A549 (cell line): ENCODE measurements at regions not wholly inside any gene's neighbourhood (a gene's known extent, or its start where the extent isn't known, plus 50 kb on each side); places are given as distances from the start of the nearest gene placed in this dataset.

Experiments
- ATAC-seq, 2 experiments: fragments of 200-7000 bp in 1 of 2; fragments of >200 bp in 1 of 2; cut with Nextera tagmentation in 1 of 2; cut with Tn5 transposase in 1 of 2; 3 replicates each; pipeline versions ENCODE4 v1.8.0 to v1.9.1; 2018 to 2020; ENCODE audit warnings: mild to moderate bottlenecking in 1 of 2, moderate library complexity in 1 of 2
- CTCF ChIA-PET: fragments of 300-600 bp; sonication (Branson Sonifier 250); formaldehyde crosslinking; extraction: SDS; loops from one replicate; lab custom pipeline; 2021; ENCODE audit warnings: antibody characterized with exemption, inconsistent platforms; lab: Yijun Ruan, JAX
- POLR2A ChIA-PET: fragments of 350-600 bp; formaldehyde crosslinking; extraction: SDS; loops from one replicate; lab custom pipeline; 2021; ENCODE audit warnings: antibody characterized with exemption, inconsistent platforms; lab: Yijun Ruan, JAX
- DNase-seq, 2 experiments: peaks; one replicate each; pipeline versions ENCODE4 v3.0.0 to v3.0.0-alpha.2; 2011 to 2016; ENCODE audit warnings: low read depth in 1 of 2, low spot score in 1 of 2
- FAIRE-seq: peaks from 2 replicates; lab custom pipeline; 2011; peaks lifted over from hg19 to GRCh38; lab: Jason Lieb, UNC
- H3K27ac ChIP-seq, 2 experiments: fragments of >200 bp; sonication (Bioruptor Twin); formaldehyde crosslinking; 3 replicates each; pipeline ENCODE4 v1.5.1; 2016 to 2017
- H3K4me1 ChIP-seq: fragments of >200 bp; sonication (Bioruptor Twin); formaldehyde crosslinking; 3 replicates; pipeline ENCODE4 v1.6.1; 2016
- H3K4me2 ChIP-seq: fragments of >200 bp; sonication (Bioruptor Twin); formaldehyde crosslinking; 3 replicates; pipeline ENCODE4 v1.6.1; 2016
- H3K4me3 ChIP-seq: fragments of >200 bp; sonication (Bioruptor Twin); formaldehyde crosslinking; 3 replicates; pipeline ENCODE4 v1.5.1; 2016
- H3K9me3 ChIP-seq: fragments of >200 bp; sonication (Bioruptor Twin); formaldehyde crosslinking; 3 replicates; pipeline ENCODE4 v1.6.1; 2016
- ATOH8 ChIP-seq: fragments of 250-450 bp; sonication (Bioruptor Pico); IDR thresholded peaks from 2 replicates; pipeline ENCODE4 v1.5.0; 2020; ENCODE audit warnings: low read depth, mild to moderate bottlenecking, moderate library complexity
- CBX2 ChIP-seq: fragments of 200-600 bp; sonication (generic); IDR thresholded peaks from 2 replicates; pipeline ENCODE4 v1.6.1; 2016; ENCODE audit warnings: low read depth, mild to moderate bottlenecking, borderline replicate concordance
- CBX8 ChIP-seq: fragments of 200-600 bp; sonication (generic); IDR thresholded peaks from 2 replicates; pipeline ENCODE4 v1.6.1; 2016
- E2F6 ChIP-seq: IDR thresholded peaks from 2 replicates; pipeline ENCODE4 v1.6.1; 2012; ENCODE audit warnings: low read depth, borderline replicate concordance
- EHMT2 ChIP-seq: fragments of 200-600 bp; sonication (generic); IDR thresholded peaks from 2 replicates; pipeline ENCODE4 v1.6.1; 2016; ENCODE audit warnings: antibody characterized with exemption, low read depth, mild to moderate bottlenecking, moderate library complexity
- EP300 ChIP-seq, 2 experiments: fragments of >200 bp; sonication (Bioruptor Twin); formaldehyde crosslinking; IDR thresholded peaks; 2 replicates in 1 of 2; 3 replicates in 1 of 2; pipeline ENCODE4 v1.6.1; 2016 to 2017
- FOSB ChIP-seq: fragments of 250-450 bp; sonication (Bioruptor Pico); IDR thresholded peaks from 2 replicates; pipeline ENCODE4 v1.5.0; 2020; ENCODE audit warnings: mild to moderate bottlenecking, moderate library complexity
- FOSL2 ChIP-seq, 2 experiments: fragments of 450-650 bp in 1 of 2; fragments of >200 bp in 1 of 2; sonication (Bioruptor Twin) in 1 of 2; formaldehyde crosslinking; IDR thresholded peaks; 2 replicates each; pipeline versions ENCODE4 v1.5.0 to v1.6.1; 2016 to 2020; ENCODE audit warnings: mild to moderate bottlenecking in 1 of 2, moderate library complexity in 1 of 2
- HEYL ChIP-seq: fragments of 250-450 bp; sonication (Bioruptor Pico); IDR thresholded peaks from 2 replicates; pipeline ENCODE4 v1.8.0; 2021; ENCODE audit warnings: mild to moderate bottlenecking, moderate library complexity
- HMGXB4 ChIP-seq: fragments of 250-450 bp; sonication (Bioruptor Pico); IDR thresholded peaks from 2 replicates; pipeline ENCODE4 v1.5.0; 2021; ENCODE audit warnings: mild to moderate bottlenecking, moderate library complexity, borderline replicate concordance
- HOXA7 ChIP-seq: fragments of 250-450 bp; sonication (Bioruptor Pico); IDR thresholded peaks from 2 replicates; pipeline ENCODE4 v1.5.0; 2020; ENCODE audit warnings: mild to moderate bottlenecking, moderate library complexity
- JUNB ChIP-seq: fragments of >200 bp; sonication (Bioruptor Twin); formaldehyde crosslinking; IDR thresholded peaks from 2 replicates; pipeline ENCODE4 v1.6.1; 2016
- MAX ChIP-seq: IDR thresholded peaks from 2 replicates; pipeline ENCODE4 v1.6.1; 2012
- NFE2L2 ChIP-seq: fragments of 150-350 bp; conservative IDR thresholded peaks from 2 replicates; pipeline ENCODE4 v1.6.1; 2014; ENCODE audit warnings: low read length
- NR3C1 ChIP-seq: fragments of >200 bp; sonication (Bioruptor Twin); formaldehyde crosslinking; IDR thresholded peaks from 3 replicates; pipeline ENCODE4 v1.6.1; 2017
- PHF8 ChIP-seq: fragments of 200-600 bp; sonication (generic); IDR thresholded peaks from 2 replicates; pipeline ENCODE4 v1.6.1; 2016; ENCODE audit warnings: low read depth, mild to moderate bottlenecking, antibody characterized with exemption, moderate library complexity, borderline replicate concordance
- REST ChIP-seq: fragments of 200-600 bp; sonication (generic); IDR thresholded peaks from 2 replicates; pipeline ENCODE4 v1.6.1; 2016; ENCODE audit warnings: antibody characterized with exemption, mild to moderate bottlenecking, moderate library complexity
- RFX5 ChIP-seq: fragments of 450-650 bp; IDR thresholded peaks from 2 replicates; pipeline ENCODE4 v1.7.1; 2014; ENCODE audit warnings: antibody characterized with exemption, mild to moderate bottlenecking, moderate library complexity
- RNF2 ChIP-seq: fragments of 200-600 bp; sonication (generic); IDR thresholded peaks from 2 replicates; pipeline ENCODE4 v1.6.1; 2016; ENCODE audit warnings: low read depth, mild to moderate bottlenecking, antibody characterized with exemption, moderate library complexity, borderline replicate concordance
- SMC3 ChIP-seq: fragments of >200 bp; sonication (Bioruptor Twin); formaldehyde crosslinking; IDR thresholded peaks from 3 replicates; pipeline ENCODE4 v1.6.1; 2018; ENCODE audit warnings: inconsistent platforms
- SREBF2 ChIP-seq: fragments of 450-650 bp; IDR thresholded peaks from 2 replicates; pipeline ENCODE4 v1.6.1; 2014; ENCODE audit warnings: mild to moderate bottlenecking, moderate library complexity
- TP53 ChIP-seq: fragments of 250-450 bp; sonication (Bioruptor Pico); IDR thresholded peaks from 2 replicates; pipeline ENCODE4 v1.5.0; 2021; ENCODE audit warnings: mild to moderate bottlenecking, moderate library complexity
- ZFP36 ChIP-seq: fragments of 450-650 bp; IDR thresholded peaks from 2 replicates; pipeline ENCODE4 v1.6.1; 2014; ENCODE audit warnings: borderline replicate concordance; ENCODE audit not compliant: partially characterized antibody
- WGBS: methylation state at CpG from one replicate; pipeline ENCODE4 v1.1.6; 2017; ENCODE audit errors: missing lambda C conversion rate; 5-methylcytosine and 5-hydroxymethylcytosine counted together
- TF ChIP-seq, protein P1 (sequence below): fragments of >200 bp; sonication (Bioruptor Twin); formaldehyde crosslinking; IDR thresholded peaks from 2 replicates; pipeline ENCODE4 v1.6.1; 2016
- TF ChIP-seq, protein P2 (sequence below): fragments of >200 bp; sonication (Bioruptor Twin); formaldehyde crosslinking; IDR thresholded peaks from 3 replicates; pipeline ENCODE4 v1.6.1; 2016

GRCh38 chr10:3442451-3442990 lies 269.9 kb upstream of the PITRM1 start:
- Histone ChIP-seq H3K4me3 (no peak overlapping the region), H3K4me2 (no peak overlapping the region), H3K27ac (no peak overlapping the region), H3K4me1 (no peaks in the 10 kb centered on the region), H3K9me3 (no peaks in the 10 kb centered on the region)
- ATAC-seq (no peak), FAIRE-seq (no peak), DNase-seq (no peak)
- WGBS = 72% methylated on average over 8 of the region's 8 CpGs
- CTCF ChIA-PET = no interaction called here
- POLR2A ChIA-PET = no interaction called here
- TF ChIP-seq PHF8 (no peak), SMC3 (no peak), NR3C1 (no peak)
- TF ChIP-seq, protein P1, sequence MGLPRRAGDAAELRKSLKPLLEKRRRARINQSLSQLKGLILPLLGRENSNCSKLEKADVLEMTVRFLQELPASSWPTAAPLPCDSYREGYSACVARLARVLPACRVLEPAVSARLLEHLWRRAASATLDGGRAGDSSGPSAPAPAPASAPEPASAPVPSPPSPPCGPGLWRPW = no peak

DNA sequence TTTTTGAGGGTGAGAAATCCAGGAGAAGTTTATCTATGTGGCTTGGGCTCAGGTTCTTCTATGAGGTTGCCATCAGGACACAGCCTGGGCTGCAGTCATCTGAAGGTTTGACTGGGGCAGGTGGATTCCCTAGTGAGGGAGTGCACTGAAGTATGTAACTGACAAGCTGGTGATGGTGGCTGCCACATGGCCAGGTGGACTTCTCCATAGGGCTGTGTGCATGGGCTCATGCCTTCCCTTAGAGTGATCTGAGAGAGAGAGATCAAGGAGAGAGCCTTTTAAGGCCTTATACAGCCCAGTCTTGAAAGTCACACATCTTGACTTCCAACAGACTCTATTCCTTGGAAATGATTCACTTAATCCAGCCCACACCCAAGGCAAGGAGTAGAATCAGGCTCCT lies 266.6 kb upstream of the PITRM1 start:
- ChIA-PET POLR2A (no interaction called here), CTCF (interaction anchor here (0.7 kb wide), 1 partner anchor 634 kb away, joined by 4 read pairs; no protein-coding TSS in a partner anchor)
- Histone ChIP-seq H3K4me3 (no peak overlapping the region), H3K4me2 (no peak overlapping the region), H3K9me3 (no peaks in the 10 kb centered on the region), H3K4me1 (no peaks in the 10 kb centered on the region), H3K27ac (no peak overlapping the region)
- no peak for TF ChIP-seq EHMT2
- no peak for TF ChIP-seq HMGXB4 (CRISPR knock-in tag)
- TF ChIP-seq HOXA7 (CRISPR knock-in tag) = no peak
- no peak for TF ChIP-seq MAX
- no peak for ATAC-seq
- DNase-seq = no peak
- no peak for FAIRE-seq

DNA sequence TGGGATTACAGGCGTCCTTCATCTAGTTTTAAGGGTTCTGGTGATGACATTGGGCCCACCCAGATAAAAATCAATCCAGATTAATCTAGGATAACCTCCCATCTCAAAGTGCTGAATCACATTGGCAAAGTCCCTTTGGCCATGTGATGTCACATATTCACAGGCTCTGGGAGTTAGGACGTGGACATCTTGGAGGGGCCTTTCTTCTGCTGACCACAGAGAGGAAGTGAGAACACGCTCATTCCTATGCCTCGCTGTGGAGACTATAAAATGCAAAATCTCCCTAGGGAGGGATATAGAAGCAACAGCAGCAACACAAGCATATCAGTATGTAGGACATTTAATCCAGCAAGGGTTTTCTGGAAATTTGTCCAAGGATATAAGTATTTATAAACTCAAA lies 266.0 kb upstream of the PITRM1 start:
- no peak overlapping the region for H3K4me3 ChIP-seq
- no peaks in the 10 kb centered on the region for H3K4me1 ChIP-seq
- ChIA-PET CTCF (interaction anchor here (0.7 kb wide), 1 partner anchor 635 kb away, joined by 4 read pairs; no protein-coding TSS in a partner anchor), POLR2A (no interaction called here)
- 76% methylated on average over 4 of the region's 4 CpGs for WGBS
- no peak for ATAC-seq
- TF ChIP-seq JUNB (no peak), CBX8 (no peak), TP53 (CRISPR knock-in tag) (no peak), E2F6 (no peak), ZFP36 (no peak), REST (no peak), ATOH8 (CRISPR knock-in tag) (no peak), SREBF2 (no peak), CBX2 (no peak), RNF2 (no peak), NFE2L2 (no peak), FOSL2 (IDR thresholded peaks at IDR 0.05) (no peak), FOSL2 (CRISPR knock-in tag; IDR thresholded peaks at IDR 0.05) (no peak), HEYL (CRISPR knock-in tag) (no peak), RFX5 (no peak), EP300 (IDR thresholded peaks at IDR 0.05) (no peak), FOSB (CRISPR knock-in tag) (no peak)
- TF ChIP-seq, protein P2, sequence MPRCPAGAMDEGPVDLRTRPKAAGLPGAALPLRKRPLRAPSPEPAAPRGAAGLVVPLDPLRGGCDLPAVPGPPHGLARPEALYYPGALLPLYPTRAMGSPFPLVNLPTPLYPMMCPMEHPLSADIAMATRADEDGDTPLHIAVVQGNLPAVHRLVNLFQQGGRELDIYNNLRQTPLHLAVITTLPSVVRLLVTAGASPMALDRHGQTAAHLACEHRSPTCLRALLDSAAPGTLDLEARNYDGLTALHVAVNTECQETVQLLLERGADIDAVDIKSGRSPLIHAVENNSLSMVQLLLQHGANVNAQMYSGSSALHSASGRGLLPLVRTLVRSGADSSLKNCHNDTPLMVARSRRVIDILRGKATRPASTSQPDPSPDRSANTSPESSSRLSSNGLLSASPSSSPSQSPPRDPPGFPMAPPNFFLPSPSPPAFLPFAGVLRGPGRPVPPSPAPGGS = no peak
- H3K27ac ChIP-seq = no peak overlapping the region
- FAIRE-seq = no peak
- no peak overlapping the region for H3K4me2 ChIP-seq
- no peaks in the 10 kb centered on the region for H3K9me3 ChIP-seq
- no peak for DNase-seq
